ENCODE measurements at regions not wholly inside any gene's neighbourhood (a gene's known extent, or its start where the extent isn't known, plus 50 kb on each side); places are given as distances from the start of the nearest gene placed in this dataset.

DNA sequence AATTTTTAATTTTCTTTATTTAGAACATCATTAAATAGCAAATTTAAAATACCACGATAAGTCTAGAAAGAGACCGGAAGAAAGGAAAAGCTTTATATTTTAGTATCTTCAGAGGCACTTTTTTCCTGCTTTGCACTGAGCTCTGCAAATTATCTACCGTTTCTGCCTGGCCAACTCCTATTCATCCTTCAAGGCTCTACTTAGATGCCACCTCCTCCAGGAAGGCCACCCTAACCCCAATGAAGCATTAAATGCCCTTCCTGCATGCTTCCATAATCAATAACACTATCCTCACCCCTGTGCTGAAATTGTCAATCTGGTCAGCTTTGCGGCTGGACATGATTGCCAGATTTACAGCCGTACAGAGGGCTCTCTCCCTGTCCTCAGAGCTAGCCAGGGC is 141.8 kb upstream of the CHST15 start:
- TF ChIP-seq CTCF (optimal IDR thresholded peaks at IDR 0.05 in 1 of 3, IDR thresholded peaks at IDR 0.05 in 1 of 3, conservative IDR thresholded peaks at IDR 0.05 in 1 of 3; ENCODE audit: extremely low read depth in 1 of 3, insufficient read depth in 2 of 3, low read length in 3 of 3) (no peak), EZH2 (IDR thresholded peaks at IDR 0.05; ENCODE audit: low read length) (no peak)
